Naive B cell (primary cell): ENCODE measurements at regions not wholly inside any gene's neighbourhood (a gene's known extent, or its start where the extent isn't known, plus 50 kb on each side); places are given as distances from the start of the nearest gene placed in this dataset.

Experiments used
- ATAC-seq, 2 donors: fragments of 150-1000 bp; cut with Tn5 transposase; 2 replicates each; pipeline ENCODE4 v1.10.0; 2021; ENCODE audit warnings: low read depth in 2 of 2, mild to moderate bottlenecking in 2 of 2, moderate library complexity in 2 of 2
- DNase-seq: peaks from one replicate; pipeline ENCODE4 v3.0.0; 2022
- H3K27ac Mint-ChIP-seq, 6 donors: one replicate each; pipeline ENCODE4 v1.8.0; 2020 to 2022; ENCODE audit warnings: mild to moderate bottlenecking in 6 of 6, mixed read lengths in 6 of 6, moderate library complexity in 5 of 6, inconsistent platforms in 2 of 6
- H3K27me3 Mint-ChIP-seq, 3 donors: one replicate each; pipeline ENCODE4 v1.8.0; 2021 to 2022; ENCODE audit warnings: mixed read lengths in 3 of 3, mild to moderate bottlenecking in 1 of 3
- H3K36me3 Mint-ChIP-seq, 2 donors: one replicate each; pipeline ENCODE4 v1.8.0; 2020 to 2022; ENCODE audit warnings: mixed read lengths in 2 of 2, inconsistent platforms in 1 of 2, mild to moderate bottlenecking in 1 of 2
- H3K4me1 Mint-ChIP-seq, 3 donors: one replicate each; pipeline ENCODE4 v1.8.0; 2020 to 2022; ENCODE audit warnings: mixed read lengths in 3 of 3, inconsistent platforms in 1 of 3, mild to moderate bottlenecking in 1 of 3, moderate library complexity in 1 of 3
- H3K4me3 Mint-ChIP-seq, 8 donors: one replicate each; pipeline ENCODE4 v1.8.0; 2020 to 2022; ENCODE audit warnings: mild to moderate bottlenecking in 8 of 8, mixed read lengths in 8 of 8, moderate library complexity in 8 of 8, inconsistent platforms in 2 of 8
- H3K9me3 Mint-ChIP-seq, 7 donors: one replicate each; pipeline ENCODE4 v1.8.0; 2020 to 2022; ENCODE audit warnings: mixed read lengths in 7 of 7, mild to moderate bottlenecking in 5 of 7, inconsistent platforms in 2 of 7, moderate library complexity in 1 of 7

- no peak overlapping the region for H3K27ac Mint-ChIP-seq
- peaks cover 2 to 5% (median 3%) of the 10 kb centered on the region in 3 donors for H3K4me1 Mint-ChIP-seq
- no peaks in the 10 kb centered on the region for H3K9me3 Mint-ChIP-seq
- no peaks in the 10 kb centered on the region for H3K36me3 Mint-ChIP-seq
- ATAC-seq (no peak), DNase-seq (no peak)
- H3K27me3 Mint-ChIP-seq, result peaks cover 5 to 24% (median 22%) of the 10 kb centered on the region in 3 donors
- H3K4me3 Mint-ChIP-seq, result peak overlapping the region in 1 of 8 donors; percentile 30
Measured at GRCh38 chr11:76298255-76298654, 82.7 kb downstream of the THAP12 start.

DNA sequence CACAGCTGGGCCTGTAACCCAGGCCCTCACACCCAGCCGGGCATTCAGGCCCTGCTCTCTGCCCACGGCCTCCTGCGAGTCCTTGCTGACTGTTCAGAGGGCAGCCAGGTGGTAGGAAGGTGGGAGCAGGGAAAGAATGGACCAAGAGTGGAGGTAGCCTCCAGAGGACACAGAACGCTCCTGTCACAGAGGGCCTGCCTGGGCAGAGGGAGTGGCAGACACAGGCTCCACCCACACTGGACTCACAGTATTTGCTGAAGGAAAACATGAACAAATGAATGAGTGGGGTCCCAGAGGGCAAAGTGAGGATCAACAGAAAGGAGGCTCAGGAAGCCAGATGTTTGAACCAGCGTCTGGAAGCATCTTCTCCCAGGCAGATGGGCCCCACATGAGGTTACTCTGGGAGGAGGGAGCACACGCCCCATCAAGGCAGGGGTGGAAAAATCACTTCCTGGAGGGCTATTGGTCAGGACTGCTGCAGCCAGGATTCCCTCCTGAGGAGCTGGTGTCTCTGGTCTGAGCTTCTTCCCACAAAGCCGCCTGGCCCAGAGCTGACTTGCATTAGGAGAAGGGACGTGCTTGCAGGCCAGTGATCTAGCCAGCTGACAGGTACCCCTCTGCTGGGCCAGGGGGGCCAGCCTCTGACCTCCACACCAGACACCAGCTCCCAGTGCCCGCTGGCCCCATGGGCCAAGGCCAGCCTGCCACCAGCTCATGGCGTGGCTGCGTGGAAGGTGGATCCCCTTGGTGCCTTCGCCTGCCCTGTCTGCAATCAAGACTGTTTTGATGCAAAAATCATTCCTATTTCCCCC, 84.0 kb downstream of the THAP12 start:
- DNase-seq (no peak), ATAC-seq (no peak)
- peak overlapping the region in 1 of 6 donors; percentile 5 for H3K27ac Mint-ChIP-seq
- H3K9me3 Mint-ChIP-seq, result no peaks in the 10 kb centered on the region
- H3K27me3 Mint-ChIP-seq, result peaks cover 5 to 17% (median 8%) of the 10 kb centered on the region in 3 donors
- no peak overlapping the region for H3K4me3 Mint-ChIP-seq
- peaks cover 8 to 15% (median 9%) of the 10 kb centered on the region in 3 donors for H3K4me1 Mint-ChIP-seq
- no peaks in the 10 kb centered on the region for H3K36me3 Mint-ChIP-seq

- Mint-ChIP-seq H3K27me3 (no peaks in the 10 kb centered on the region), H3K27ac (peak overlapping the region in 1 of 6 donors; percentile 82), H3K9me3 (no peaks in the 10 kb centered on the region), H3K36me3 (no peaks in the 10 kb centered on the region), H3K4me3 (peak overlapping the region in 6 of 8 donors; percentile 17 to 44 (median 36)), H3K4me1 (peaks cover 13 to 19% (median 13%) of the 10 kb centered on the region in 3 donors)
- ATAC-seq, result peak; percentile 25 to 35
- no peak for DNase-seq
Measured at GRCh38 chr11:76293189-76293631, 86.9 kb upstream of the WNT11 start.

- peaks cover 18 to 24% (median 18%) of the 10 kb centered on the region in 3 donors for H3K4me1 Mint-ChIP-seq
- H3K36me3 Mint-ChIP-seq, result no peaks in the 10 kb centered on the region
- no peaks in the 10 kb centered on the region for H3K9me3 Mint-ChIP-seq
- peak overlapping the region in 6 of 8 donors; percentile 6 to 77 (median 38) for H3K4me3 Mint-ChIP-seq
- H3K27me3 Mint-ChIP-seq, result no peaks in the 10 kb centered on the region
- DNase-seq, result no peak
- H3K27ac Mint-ChIP-seq, result peak overlapping the region in 2 of 6 donors; percentile 42 to 82
- peak; percentile 10 to 32 for ATAC-seq
Measured at GRCh38 chr11:76292583-76293188, 86.4 kb upstream of the WNT11 start.

DNA sequence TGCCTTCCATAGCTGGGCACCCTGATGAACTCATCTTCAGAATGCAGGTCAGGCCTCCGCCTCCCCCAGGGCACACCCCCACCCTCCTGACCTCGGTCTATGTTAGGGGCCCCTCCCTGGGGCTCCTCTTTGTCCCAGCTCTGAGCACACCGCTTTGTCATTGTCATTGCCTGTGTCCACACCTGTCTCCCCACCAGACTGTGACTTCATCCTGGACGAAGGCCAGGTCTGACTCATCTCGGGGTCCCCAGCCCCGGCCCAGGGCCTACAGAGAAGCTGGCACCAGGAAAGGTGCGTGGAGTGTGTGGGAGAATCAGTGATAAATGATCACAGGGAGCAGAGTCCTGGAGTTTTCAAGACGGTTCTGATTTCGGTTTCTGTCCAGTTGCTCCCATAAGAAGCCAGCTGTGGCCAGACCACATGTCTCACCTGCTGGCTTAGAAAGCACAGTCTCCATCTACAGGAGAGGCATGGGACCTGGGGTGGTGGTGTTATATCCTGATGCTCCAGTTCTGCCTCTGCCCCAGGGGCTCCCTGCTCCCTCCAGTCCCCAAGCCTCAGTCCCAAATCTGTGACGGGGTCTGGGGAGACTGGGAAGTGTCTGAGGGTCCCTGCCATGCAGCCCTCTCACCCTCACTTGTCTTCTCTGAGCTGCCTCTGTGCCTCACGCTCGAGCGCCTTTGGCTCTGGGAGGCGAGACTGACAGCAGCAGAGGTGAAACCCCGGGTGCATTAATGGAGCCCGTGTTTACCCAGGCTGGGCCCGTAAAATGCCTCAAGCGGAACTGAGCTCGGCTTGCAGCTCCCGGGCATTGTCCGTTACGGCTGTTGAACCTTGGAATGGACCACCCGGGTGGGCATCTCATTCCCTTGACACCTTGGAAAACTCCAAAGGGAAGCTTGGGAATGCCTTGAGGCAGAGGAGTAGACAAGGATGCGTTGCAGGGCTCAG, 85.5 kb upstream of the WNT11 start:
- Mint-ChIP-seq H3K27ac (peak overlapping the region in 1 of 6 donors; percentile 64), H3K27me3 (no peaks in the 10 kb centered on the region), H3K4me3 (no peak overlapping the region), H3K36me3 (no peaks in the 10 kb centered on the region), H3K4me1 (peaks cover 24 to 31% (median 26%) of the 10 kb centered on the region in 3 donors), H3K9me3 (no peaks in the 10 kb centered on the region)
- DNase-seq (no peak), ATAC-seq (no peak)

DNA sequence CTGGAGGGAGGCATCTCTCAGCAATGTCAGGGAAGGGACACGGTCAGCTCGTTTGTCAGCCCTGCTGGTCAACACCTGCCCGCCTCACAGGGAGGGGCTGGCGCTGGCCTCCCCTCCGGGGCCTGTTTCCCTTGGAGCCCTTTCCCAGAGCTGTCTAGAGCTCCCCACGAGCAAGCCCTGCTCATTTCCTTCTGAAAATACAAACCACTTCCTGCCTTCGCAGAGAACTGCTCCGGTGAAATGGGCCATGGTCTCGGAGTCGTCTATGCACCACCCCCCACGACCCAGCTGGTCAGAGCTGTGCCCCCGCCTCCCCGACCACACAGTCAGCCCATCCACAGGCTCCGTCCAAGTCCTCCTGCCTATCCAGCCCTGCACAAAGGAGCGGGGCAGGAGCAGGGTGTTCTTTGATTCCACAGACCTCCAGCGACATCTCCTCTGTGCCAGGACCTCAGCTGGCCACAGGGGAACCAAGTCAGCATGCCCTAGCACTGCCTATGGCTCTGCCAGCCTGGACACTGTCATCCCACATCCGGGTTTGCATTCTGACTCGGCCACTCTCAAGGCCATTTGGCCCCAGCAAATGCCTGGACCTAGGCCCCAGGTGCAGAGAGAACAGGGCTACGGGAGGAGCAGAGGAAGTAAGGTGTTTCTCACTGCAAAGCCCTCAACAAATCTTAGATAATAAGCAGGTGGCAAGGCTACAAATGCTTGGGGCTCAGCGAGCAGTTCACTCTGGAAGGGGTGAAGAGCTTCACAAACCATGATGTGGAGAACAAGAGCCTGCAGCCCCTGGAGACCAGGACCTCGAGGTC, 82.1 kb upstream of the WNT11 start:
- ATAC-seq (no peak), DNase-seq (no peak)
- peak overlapping the region in 1 of 6 donors; percentile 81 for H3K27ac Mint-ChIP-seq
- peak overlapping the region in 6 of 8 donors; percentile 42 to 78 (median 60) for H3K4me3 Mint-ChIP-seq
- no peaks in the 10 kb centered on the region for H3K36me3 Mint-ChIP-seq
- peaks cover 0 to 7% (median 0%) of the 10 kb centered on the region in 3 donors for H3K27me3 Mint-ChIP-seq
- no peaks in the 10 kb centered on the region for H3K9me3 Mint-ChIP-seq
- peaks cover 25 to 31% (median 25%) of the 10 kb centered on the region in 3 donors for H3K4me1 Mint-ChIP-seq

- DNase-seq (no peak), ATAC-seq (no peak)
- no peaks in the 10 kb centered on the region for H3K36me3 Mint-ChIP-seq
- peaks cover 17 to 20% (median 17%) of the 10 kb centered on the region in 3 donors for H3K4me1 Mint-ChIP-seq
- no peaks in the 10 kb centered on the region for H3K9me3 Mint-ChIP-seq
- H3K27me3 Mint-ChIP-seq, result peaks cover 0 to 11% (median 0%) of the 10 kb centered on the region in 3 donors
- H3K4me3 Mint-ChIP-seq, result no peak overlapping the region
- no peak overlapping the region for H3K27ac Mint-ChIP-seq
Measured at GRCh38 chr11:76287227-76287626, 80.9 kb upstream of the WNT11 start.

- ATAC-seq, result no peak
- Mint-ChIP-seq H3K4me1 (peaks cover 17 to 20% (median 17%) of the 10 kb centered on the region in 3 donors), H3K27ac (no peak overlapping the region), H3K4me3 (peak overlapping the region in 1 of 8 donors; percentile 28), H3K9me3 (no peaks in the 10 kb centered on the region), H3K36me3 (no peaks in the 10 kb centered on the region), H3K27me3 (peaks cover 0 to 12% (median 0%) of the 10 kb centered on the region in 3 donors)
- no peak for DNase-seq
Measured at GRCh38 chr11:76285397-76286104, 79.2 kb upstream of the WNT11 start.

- no peak overlapping the region for H3K4me3 Mint-ChIP-seq
- ATAC-seq (no peak), DNase-seq (no peak)
- H3K27me3 Mint-ChIP-seq, result peaks cover 0 to 12% (median 0%) of the 10 kb centered on the region in 3 donors
- H3K9me3 Mint-ChIP-seq, result no peaks in the 10 kb centered on the region
- no peaks in the 10 kb centered on the region for H3K36me3 Mint-ChIP-seq
- peaks cover 17 to 20% (median 17%) of the 10 kb centered on the region in 3 donors for H3K4me1 Mint-ChIP-seq
- no peak overlapping the region for H3K27ac Mint-ChIP-seq
Measured at GRCh38 chr11:76284161-76284560, 77.9 kb upstream of the WNT11 start.

- Mint-ChIP-seq H3K27ac (peak overlapping the region in 1 of 6 donors; percentile 78), H3K36me3 (no peaks in the 10 kb centered on the region), H3K4me3 (no peak overlapping the region), H3K9me3 (no peaks in the 10 kb centered on the region), H3K27me3 (peaks cover 0 to 12% (median 0%) of the 10 kb centered on the region in 3 donors), H3K4me1 (peaks cover 11 to 14% (median 11%) of the 10 kb centered on the region in 3 donors)
- ATAC-seq (no peak), DNase-seq (no peak)
Measured at GRCh38 chr11:76282811-76283595, 76.7 kb upstream of the WNT11 start.

- H3K27ac Mint-ChIP-seq, result no peak overlapping the region
Measured at GRCh38 chr11:76282172-76282571, 75.9 kb upstream of the WNT11 start.

More at GRCh38 chr11:76282172-76282571, 75.9 kb upstream of the WNT11 start:
- DNase-seq (no peak), ATAC-seq (no peak)
- H3K4me3 Mint-ChIP-seq, result peak overlapping the region in 2 of 8 donors; percentile 21 to 32
- H3K9me3 Mint-ChIP-seq, result no peaks in the 10 kb centered on the region
- H3K36me3 Mint-ChIP-seq, result no peaks in the 10 kb centered on the region
- peaks cover 3 to 8% (median 6%) of the 10 kb centered on the region in 3 donors for H3K4me1 Mint-ChIP-seq
- peaks cover 0 to 12% (median 0%) of the 10 kb centered on the region in 3 donors for H3K27me3 Mint-ChIP-seq
